Right hindlimb (tissue), 1 donor: ENCODE measurements at regions not wholly inside any gene's neighbourhood (a gene's known extent, or its start where the extent isn't known, plus 50 kb on each side); places are given as distances from the start of the nearest gene placed in this dataset.

ENCODE experiments used
- DNase-seq: peaks from one replicate; pipeline ENCODE4 v3.0.0-alpha.2; 2018

- no peak for DNase-seq
These were observed 112.1 kb downstream of the ZIC5 start for GRCh38 chr13:99859178-99860177.

- no peak for DNase-seq
These were observed 113.8 kb downstream of the ZIC5 start for GRCh38 chr13:99857738-99858137.

GRCh38 chr13:99855526-99856420, 115.8 kb downstream of the ZIC5 start:
- DNase-seq = no peak

GRCh38 chr13:99854366-99854765, 117.2 kb downstream of the ZIC5 start:
- DNase-seq = no peak

- no peak for DNase-seq
These were observed 124.2 kb downstream of the ZIC5 start for GRCh38 chr13:99847318-99847750.

GRCh38 chr13:99845161-99845874, 126.2 kb downstream of the ZIC5 start:
- DNase-seq = no peak

- DNase-seq = no peak
These were observed 127.1 kb downstream of the ZIC5 start for GRCh38 chr13:99844421-99844820.

GRCh38 chr13:99843872-99844271, 127.7 kb downstream of the ZIC5 start:
- DNase-seq = no peak

GRCh38 chr13:99842405-99842804, 129.2 kb downstream of the ZIC5 start:
- DNase-seq = no peak

GRCh38 chr13:99836291-99836690, 135.3 kb downstream of the ZIC5 start:
- DNase-seq = no peak

GRCh38 chr13:99835442-99835841, 136.1 kb downstream of the ZIC5 start:
- DNase-seq = no peak

- DNase-seq = no peak
These were observed 137.3 kb downstream of the ZIC5 start for GRCh38 chr13:99834246-99834645.

GRCh38 chr13:99832347-99832746, 139.2 kb downstream of the ZIC5 start:
- no peak for DNase-seq

- DNase-seq = no peak
These were observed 140.6 kb downstream of the ZIC5 start for GRCh38 chr13:99830931-99831330.

GRCh38 chr13:99829593-99830239, 141.9 kb downstream of the ZIC5 start:
- no peak for DNase-seq

GRCh38 chr13:99829161-99829560, 142.4 kb downstream of the ZIC5 start:
- DNase-seq = no peak

GRCh38 chr13:99828735-99829134, 142.8 kb downstream of the ZIC5 start:
- DNase-seq = no peak

GRCh38 chr13:99828123-99828522, 143.4 kb downstream of the ZIC5 start:
- no peak for DNase-seq

GRCh38 chr13:99827011-99827772, 144.4 kb downstream of the ZIC5 start:
- DNase-seq = no peak

GRCh38 chr13:99823961-99824360, 147.6 kb downstream of the ZIC5 start:
- no peak for DNase-seq

GRCh38 chr13:99822820-99823219, 148.7 kb downstream of the ZIC5 start:
- no peak for DNase-seq

- DNase-seq = no peak
These were observed 149.8 kb downstream of the ZIC5 start for GRCh38 chr13:99821741-99822140.
